Liver (tissue), 3 donors: ENCODE measurements at regions not wholly inside any gene's neighbourhood (a gene's known extent, or its start where the extent isn't known, plus 50 kb on each side); places are given as distances from the start of the nearest gene placed in this dataset.

Experiments used
- EGR1 ChIP-seq, 2 donors: IDR thresholded peaks; 2 replicates each; pipeline ENCODE4 v1.6.1; 2016 to 2018; ENCODE audit warnings: antibody characterized with exemption in 2 of 2, low read depth in 2 of 2
- FOXA1 ChIP-seq: IDR thresholded peaks from 2 replicates; pipeline ENCODE4 v1.6.1; 2016; ENCODE audit warnings: antibody characterized with exemption
- JUND ChIP-seq, 2 donors: IDR thresholded peaks; 2 replicates each; pipeline ENCODE4 v1.6.1; 2016; ENCODE audit warnings: antibody characterized with exemption in 2 of 2
- RAD21 ChIP-seq, 2 donors: IDR thresholded peaks; 2 replicates each; pipeline ENCODE4 v1.6.1; 2016; ENCODE audit warnings: antibody characterized with exemption in 2 of 2, mild to moderate bottlenecking in 2 of 2
- RXRA ChIP-seq, 2 donors: IDR thresholded peaks; 2 replicates each; pipeline ENCODE4 v1.6.1; 2017 to 2018; ENCODE audit warnings: antibody characterized with exemption in 2 of 2, mild to moderate bottlenecking in 1 of 2
- SP1 ChIP-seq: IDR thresholded peaks from 2 replicates; pipeline ENCODE4 v1.6.1; 2018; ENCODE audit warnings: antibody characterized with exemption, mild to moderate bottlenecking
- TAF1 ChIP-seq: conservative IDR thresholded peaks from 2 replicates; pipeline ENCODE4 v1.6.1; 2016; ENCODE audit warnings: antibody characterized with exemption, mild to moderate bottlenecking
- YY1 ChIP-seq: IDR thresholded peaks from 2 replicates; pipeline ENCODE4 v1.6.1; 2016; ENCODE audit warnings: antibody characterized with exemption, mild to moderate bottlenecking
- TF ChIP-seq, protein P1 (sequence below): fragments of 150-350 bp; IDR thresholded peaks from 2 replicates; pipeline ENCODE4 v1.5.1; 2017; ENCODE audit warnings: improper control_type of control experiment, low read depth, low read length; ENCODE audit not compliant: missing input control
- TF ChIP-seq, protein P2 (sequence below): IDR thresholded peaks from 2 replicates; pipeline ENCODE4 v1.6.1; 2016; ENCODE audit warnings: antibody characterized with exemption
- TF ChIP-seq, protein P3 (sequence below): IDR thresholded peaks from 2 replicates; pipeline ENCODE4 v1.6.1; 2016; ENCODE audit warnings: antibody characterized with exemption
- TF ChIP-seq, protein P4 (sequence below): IDR thresholded peaks from 2 replicates; pipeline ENCODE4 v1.6.1; 2016; ENCODE audit warnings: antibody characterized with exemption, mild to moderate bottlenecking
- TF ChIP-seq, protein P5 (sequence below): IDR thresholded peaks from 2 replicates; pipeline ENCODE4 v1.6.1; 2016; ENCODE audit warnings: antibody characterized with exemption
- donor health status: healthy.
- donor health status: healthy.

DNA sequence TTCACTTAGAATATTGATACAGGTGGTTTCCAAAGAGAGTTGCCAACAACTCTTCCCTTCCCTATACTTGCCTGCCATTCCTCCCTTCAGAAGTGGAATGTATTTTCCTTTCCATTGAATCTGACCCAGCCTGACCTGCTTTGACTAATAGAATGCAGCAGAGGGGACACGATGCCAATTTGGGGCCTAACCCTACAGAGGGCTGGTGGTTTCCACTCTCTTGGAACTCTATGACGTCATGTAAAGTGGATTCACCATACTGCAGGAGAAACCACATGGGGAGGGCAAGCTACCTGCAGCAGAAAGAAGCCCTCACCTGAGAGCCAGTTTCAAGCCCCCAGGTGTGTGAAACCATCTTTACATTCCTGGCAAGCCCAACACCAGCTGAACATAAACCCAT lies 98.9 kb upstream of the TRIB2 start:
- TF ChIP-seq, protein P1, sequence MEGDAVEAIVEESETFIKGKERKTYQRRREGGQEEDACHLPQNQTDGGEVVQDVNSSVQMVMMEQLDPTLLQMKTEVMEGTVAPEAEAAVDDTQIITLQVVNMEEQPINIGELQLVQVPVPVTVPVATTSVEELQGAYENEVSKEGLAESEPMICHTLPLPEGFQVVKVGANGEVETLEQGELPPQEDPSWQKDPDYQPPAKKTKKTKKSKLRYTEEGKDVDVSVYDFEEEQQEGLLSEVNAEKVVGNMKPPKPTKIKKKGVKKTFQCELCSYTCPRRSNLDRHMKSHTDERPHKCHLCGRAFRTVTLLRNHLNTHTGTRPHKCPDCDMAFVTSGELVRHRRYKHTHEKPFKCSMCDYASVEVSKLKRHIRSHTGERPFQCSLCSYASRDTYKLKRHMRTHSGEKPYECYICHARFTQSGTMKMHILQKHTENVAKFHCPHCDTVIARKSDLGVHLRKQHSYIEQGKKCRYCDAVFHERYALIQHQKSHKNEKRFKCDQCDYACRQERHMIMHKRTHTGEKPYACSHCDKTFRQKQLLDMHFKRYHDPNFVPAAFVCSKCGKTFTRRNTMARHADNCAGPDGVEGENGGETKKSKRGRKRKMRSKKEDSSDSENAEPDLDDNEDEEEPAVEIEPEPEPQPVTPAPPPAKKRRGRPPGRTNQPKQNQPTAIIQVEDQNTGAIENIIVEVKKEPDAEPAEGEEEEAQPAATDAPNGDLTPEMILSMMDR, result no peak
- TF ChIP-seq, protein P2, sequence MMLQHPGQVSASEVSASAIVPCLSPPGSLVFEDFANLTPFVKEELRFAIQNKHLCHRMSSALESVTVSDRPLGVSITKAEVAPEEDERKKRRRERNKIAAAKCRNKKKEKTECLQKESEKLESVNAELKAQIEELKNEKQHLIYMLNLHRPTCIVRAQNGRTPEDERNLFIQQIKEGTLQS, result no peak
- TF ChIP-seq SP1 (no peak), RAD21 (IDR thresholded peaks at IDR 0.05) (no peak), TAF1 (no peak), JUND (IDR thresholded peaks at IDR 0.05) (no peak), FOXA1 (no peak), EGR1 (IDR thresholded peaks at IDR 0.05; ENCODE audit: low read depth in 2 of 2) (no peak), RXRA (IDR thresholded peaks at IDR 0.05) (no peak), YY1 (no peak)
- TF ChIP-seq, protein P3, sequence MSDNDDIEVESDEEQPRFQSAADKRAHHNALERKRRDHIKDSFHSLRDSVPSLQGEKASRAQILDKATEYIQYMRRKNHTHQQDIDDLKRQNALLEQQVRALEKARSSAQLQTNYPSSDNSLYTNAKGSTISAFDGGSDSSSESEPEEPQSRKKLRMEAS, result no peak
- TF ChIP-seq, protein P4, sequence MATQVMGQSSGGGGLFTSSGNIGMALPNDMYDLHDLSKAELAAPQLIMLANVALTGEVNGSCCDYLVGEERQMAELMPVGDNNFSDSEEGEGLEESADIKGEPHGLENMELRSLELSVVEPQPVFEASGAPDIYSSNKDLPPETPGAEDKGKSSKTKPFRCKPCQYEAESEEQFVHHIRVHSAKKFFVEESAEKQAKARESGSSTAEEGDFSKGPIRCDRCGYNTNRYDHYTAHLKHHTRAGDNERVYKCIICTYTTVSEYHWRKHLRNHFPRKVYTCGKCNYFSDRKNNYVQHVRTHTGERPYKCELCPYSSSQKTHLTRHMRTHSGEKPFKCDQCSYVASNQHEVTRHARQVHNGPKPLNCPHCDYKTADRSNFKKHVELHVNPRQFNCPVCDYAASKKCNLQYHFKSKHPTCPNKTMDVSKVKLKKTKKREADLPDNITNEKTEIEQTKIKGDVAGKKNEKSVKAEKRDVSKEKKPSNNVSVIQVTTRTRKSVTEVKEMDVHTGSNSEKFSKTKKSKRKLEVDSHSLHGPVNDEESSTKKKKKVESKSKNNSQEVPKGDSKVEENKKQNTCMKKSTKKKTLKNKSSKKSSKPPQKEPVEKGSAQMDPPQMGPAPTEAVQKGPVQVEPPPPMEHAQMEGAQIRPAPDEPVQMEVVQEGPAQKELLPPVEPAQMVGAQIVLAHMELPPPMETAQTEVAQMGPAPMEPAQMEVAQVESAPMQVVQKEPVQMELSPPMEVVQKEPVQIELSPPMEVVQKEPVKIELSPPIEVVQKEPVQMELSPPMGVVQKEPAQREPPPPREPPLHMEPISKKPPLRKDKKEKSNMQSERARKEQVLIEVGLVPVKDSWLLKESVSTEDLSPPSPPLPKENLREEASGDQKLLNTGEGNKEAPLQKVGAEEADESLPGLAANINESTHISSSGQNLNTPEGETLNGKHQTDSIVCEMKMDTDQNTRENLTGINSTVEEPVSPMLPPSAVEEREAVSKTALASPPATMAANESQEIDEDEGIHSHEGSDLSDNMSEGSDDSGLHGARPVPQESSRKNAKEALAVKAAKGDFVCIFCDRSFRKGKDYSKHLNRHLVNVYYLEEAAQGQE, result no peak
- TF ChIP-seq, protein P5, sequence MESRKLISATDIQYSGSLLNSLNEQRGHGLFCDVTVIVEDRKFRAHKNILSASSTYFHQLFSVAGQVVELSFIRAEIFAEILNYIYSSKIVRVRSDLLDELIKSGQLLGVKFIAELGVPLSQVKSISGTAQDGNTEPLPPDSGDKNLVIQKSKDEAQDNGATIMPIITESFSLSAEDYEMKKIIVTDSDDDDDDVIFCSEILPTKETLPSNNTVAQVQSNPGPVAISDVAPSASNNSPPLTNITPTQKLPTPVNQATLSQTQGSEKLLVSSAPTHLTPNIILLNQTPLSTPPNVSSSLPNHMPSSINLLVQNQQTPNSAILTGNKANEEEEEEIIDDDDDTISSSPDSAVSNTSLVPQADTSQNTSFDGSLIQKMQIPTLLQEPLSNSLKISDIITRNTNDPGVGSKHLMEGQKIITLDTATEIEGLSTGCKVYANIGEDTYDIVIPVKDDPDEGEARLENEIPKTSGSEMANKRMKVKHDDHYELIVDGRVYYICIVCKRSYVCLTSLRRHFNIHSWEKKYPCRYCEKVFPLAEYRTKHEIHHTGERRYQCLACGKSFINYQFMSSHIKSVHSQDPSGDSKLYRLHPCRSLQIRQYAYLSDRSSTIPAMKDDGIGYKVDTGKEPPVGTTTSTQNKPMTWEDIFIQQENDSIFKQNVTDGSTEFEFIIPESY, result no peak
